Stimulated activated naive CD8-positive, alpha-beta T cell treated with anti-CD3 and anti-CD28 coated beads, Interleukin-15, Interleukin-2, amounts not matched to agents 100 ng/mL and 50 ng/mL, for 24 hours (primary cell): ENCODE measurements at regions not wholly inside any gene's neighbourhood (a gene's known extent, or its start where the extent isn't known, plus 50 kb on each side); places are given as distances from the start of the nearest gene placed in this dataset.

Experiments
- H3K27ac Mint-ChIP-seq: one replicate; pipeline ENCODE4 v1.8.0; 2021; ENCODE audit warnings: mild to moderate bottlenecking, mixed read lengths
- H3K27me3 Mint-ChIP-seq: one replicate; pipeline ENCODE4 v1.8.0; 2021; ENCODE audit warnings: mixed read lengths
- H3K36me3 Mint-ChIP-seq: one replicate; pipeline ENCODE4 v1.8.0; 2021; ENCODE audit warnings: low read depth, mixed read lengths
- H3K4me1 Mint-ChIP-seq: one replicate; pipeline ENCODE4 v1.8.0; 2021; ENCODE audit warnings: low read depth, mixed read lengths
- H3K4me3 Mint-ChIP-seq: one replicate; pipeline ENCODE4 v1.8.0; 2021; ENCODE audit warnings: mild to moderate bottlenecking, mixed read lengths
- H3K9me3 Mint-ChIP-seq: one replicate; pipeline ENCODE4 v1.8.0; 2021; ENCODE audit warnings: mixed read lengths

DNA sequence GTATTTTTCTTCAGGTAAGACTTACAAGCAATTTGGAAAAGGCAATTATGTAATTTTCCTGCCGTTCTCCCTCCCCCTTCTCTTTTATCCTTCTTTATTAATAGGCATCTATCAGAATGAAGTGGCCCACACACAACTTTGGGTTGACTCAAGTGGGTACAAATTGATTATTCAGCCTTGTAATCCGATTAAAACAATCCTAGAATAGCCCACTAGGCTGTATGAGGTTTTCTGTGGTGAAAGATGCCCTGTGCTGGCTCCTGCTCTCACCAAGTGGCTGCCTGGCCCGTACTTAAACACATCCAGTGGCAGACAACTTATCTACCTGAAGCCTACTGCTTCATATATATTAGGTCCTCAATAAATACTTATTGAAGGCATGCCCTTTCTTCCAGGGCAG is 177.3 kb upstream of the C9orf72 start:
- H3K4me3 Mint-ChIP-seq, result no peak overlapping the region
- H3K27me3 Mint-ChIP-seq, result peaks cover 5% of the 10 kb centered on the region
- H3K36me3 Mint-ChIP-seq, result no peaks in the 10 kb centered on the region
- no peaks in the 10 kb centered on the region for H3K4me1 Mint-ChIP-seq
- H3K27ac Mint-ChIP-seq, result no peak overlapping the region
- H3K9me3 Mint-ChIP-seq, result no peaks in the 10 kb centered on the region

DNA sequence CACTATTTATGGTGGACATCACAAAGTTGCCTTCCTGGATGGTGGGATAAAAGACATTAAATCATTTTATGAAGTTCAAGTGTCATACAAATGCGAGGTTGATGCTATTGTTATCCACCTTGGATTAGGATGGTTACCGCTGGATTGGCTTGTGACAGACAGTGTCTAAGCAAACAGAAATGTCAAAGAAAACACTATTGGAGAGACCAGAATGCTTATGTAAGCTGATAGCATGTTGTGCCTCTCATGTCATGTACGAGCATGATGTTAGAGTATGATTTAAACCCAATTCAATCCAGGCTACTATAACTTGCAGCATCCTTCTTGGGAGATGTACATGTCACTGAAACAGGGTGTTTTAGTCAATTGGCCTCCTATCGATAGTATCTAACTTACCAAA is 178.8 kb upstream of the C9orf72 start:
- Mint-ChIP-seq H3K27ac (no peak overlapping the region), H3K4me1 (no peaks in the 10 kb centered on the region), H3K9me3 (no peaks in the 10 kb centered on the region), H3K36me3 (no peaks in the 10 kb centered on the region), H3K4me3 (no peak overlapping the region), H3K27me3 (peaks cover 4% of the 10 kb centered on the region)

DNA sequence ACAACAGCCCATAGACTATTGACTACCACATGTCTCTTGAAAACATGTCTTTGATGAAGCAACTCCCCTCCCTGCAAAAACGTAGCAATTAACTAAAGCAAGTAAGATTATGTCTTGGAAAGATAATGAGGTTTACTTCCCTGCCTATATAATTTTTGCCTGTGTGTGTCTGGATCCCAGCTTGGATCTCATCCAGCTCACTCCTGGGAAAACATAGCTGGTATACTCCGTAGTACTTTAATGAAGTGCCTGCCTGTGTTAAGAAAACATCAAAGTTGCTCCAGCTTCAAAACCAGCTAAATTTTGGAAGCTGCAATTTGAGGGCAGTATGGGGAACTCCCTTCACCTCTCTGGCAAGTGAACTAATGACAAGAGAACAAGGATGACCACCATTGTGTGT is 182.6 kb upstream of the C9orf72 start:
- no peaks in the 10 kb centered on the region for H3K27me3 Mint-ChIP-seq
- no peaks in the 10 kb centered on the region for H3K4me1 Mint-ChIP-seq
- H3K36me3 Mint-ChIP-seq, result no peaks in the 10 kb centered on the region
- H3K27ac Mint-ChIP-seq, result no peak overlapping the region
- no peak overlapping the region for H3K4me3 Mint-ChIP-seq
- H3K9me3 Mint-ChIP-seq, result no peaks in the 10 kb centered on the region

DNA sequence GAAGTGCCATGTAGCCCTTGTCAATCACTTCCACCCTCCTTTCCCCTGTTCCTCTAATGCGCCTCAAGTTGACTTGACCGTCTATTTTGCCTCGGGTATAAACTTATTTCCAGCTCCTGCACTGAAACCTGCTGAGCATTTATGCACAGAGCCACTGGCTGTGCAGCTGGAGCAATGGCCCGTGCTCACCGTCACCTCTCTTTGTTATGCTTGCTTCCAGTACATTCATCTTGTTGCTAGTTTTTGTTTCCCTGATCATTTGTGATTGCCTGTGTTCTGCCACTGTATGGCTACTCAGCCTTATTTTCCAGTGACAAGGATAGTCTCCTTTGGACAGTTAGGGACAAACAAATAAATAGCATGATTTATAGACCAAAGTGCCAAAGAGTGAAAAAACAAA is 183.1 kb upstream of the C9orf72 start:
- Mint-ChIP-seq H3K9me3 (no peaks in the 10 kb centered on the region), H3K4me3 (no peak overlapping the region), H3K27me3 (peaks cover 3% of the 10 kb centered on the region), H3K36me3 (no peaks in the 10 kb centered on the region), H3K4me1 (no peaks in the 10 kb centered on the region), H3K27ac (no peak overlapping the region)

DNA sequence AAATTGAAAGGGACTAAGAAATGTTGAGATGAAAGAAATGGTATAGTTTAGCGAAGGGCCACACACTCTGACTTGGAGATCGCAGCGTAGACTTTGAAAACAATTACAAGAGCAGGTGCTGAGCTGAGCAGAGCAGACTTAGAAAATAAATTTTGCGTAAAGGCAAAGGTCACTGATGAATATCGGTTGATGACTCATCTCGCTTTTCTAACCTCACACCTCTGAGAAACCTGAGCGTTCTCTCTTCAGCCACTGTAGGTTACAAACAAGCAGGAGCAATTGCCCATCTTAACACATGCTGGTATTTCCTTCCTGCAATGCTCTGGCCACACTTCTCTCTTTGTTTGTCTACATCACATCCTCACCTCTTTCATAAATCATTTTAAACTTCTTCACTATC is 190.6 kb upstream of the C9orf72 start:
- H3K4me3 Mint-ChIP-seq, result no peak overlapping the region
- H3K36me3 Mint-ChIP-seq, result no peaks in the 10 kb centered on the region
- no peaks in the 10 kb centered on the region for H3K4me1 Mint-ChIP-seq
- peaks cover 3% of the 10 kb centered on the region for H3K27me3 Mint-ChIP-seq
- H3K27ac Mint-ChIP-seq, result no peak overlapping the region
- H3K9me3 Mint-ChIP-seq, result no peaks in the 10 kb centered on the region

DNA sequence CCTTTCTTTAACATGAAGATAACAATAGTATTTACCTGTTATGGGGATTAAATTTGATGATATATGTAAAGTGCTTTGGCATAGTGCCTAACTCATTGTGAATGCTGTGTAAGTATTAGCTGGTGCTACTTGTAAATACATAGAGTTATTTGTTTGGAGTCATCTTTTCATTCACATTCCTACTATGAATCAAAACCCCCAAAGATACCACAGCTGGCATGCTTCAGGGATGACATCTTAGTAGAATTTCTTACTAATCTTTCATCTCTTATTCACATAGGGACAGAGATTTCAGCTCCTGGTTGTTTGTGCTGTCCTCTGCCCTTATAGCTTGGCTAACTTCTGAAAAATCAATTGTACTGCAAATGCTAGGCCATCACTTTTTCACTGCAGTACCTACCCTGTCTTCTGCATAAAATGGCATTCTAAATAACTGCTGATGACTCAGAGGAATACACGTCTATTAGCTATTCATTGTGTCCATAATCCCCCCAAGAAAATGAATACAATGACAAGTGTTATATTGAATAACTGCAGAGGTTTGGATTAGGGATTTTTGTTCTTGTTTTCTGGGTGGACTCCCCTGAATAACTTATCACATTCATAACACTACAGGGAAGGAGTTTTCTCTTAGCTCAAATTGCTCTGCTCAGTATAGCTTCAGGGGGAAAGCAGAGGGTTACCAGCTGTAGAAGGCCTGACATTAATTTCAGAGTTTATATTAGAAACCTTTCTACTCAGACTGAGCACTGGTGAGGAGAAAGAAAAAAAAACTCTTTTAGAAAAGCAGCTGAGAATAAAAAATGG is 192.2 kb upstream of the C9orf72 start:
- Mint-ChIP-seq H3K27ac (no peak overlapping the region), H3K9me3 (no peaks in the 10 kb centered on the region), H3K27me3 (peaks cover 3% of the 10 kb centered on the region), H3K4me3 (no peak overlapping the region), H3K36me3 (no peaks in the 10 kb centered on the region), H3K4me1 (no peaks in the 10 kb centered on the region)

DNA sequence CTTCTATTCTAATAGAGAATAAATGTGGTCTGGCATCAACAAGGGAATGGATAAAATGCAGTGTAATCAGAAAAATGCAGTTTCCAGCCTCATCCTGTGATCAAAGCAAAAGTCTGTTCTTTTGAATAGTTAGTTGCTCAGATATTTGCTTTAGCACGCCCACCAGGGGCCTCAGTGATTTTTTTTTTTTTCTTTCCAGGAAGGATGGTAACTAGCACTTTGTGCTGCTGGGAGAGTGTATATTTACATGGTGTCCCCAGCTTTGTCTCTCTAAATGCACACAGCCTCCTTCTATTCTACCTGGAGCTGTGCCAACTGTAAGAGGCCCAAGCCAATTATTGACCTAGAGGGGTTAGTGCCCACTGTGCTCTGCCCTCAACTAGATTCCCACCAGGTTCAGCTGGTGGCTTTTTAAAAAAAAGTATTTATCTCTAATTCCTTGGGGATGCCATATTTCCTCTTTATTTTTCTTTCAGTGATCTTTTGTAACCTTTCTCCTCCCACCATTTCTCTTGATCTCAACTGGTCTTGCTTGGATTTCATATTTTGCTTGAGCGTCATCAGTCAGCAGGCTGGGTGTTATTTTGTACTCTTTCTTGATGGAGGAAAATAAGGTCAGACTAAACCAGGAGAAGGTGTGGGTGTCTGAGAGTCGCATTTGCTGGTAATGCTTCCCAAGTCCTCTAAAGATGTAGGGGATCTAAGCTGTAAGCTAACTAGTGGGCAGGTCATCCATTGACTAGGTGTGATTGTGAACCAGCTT is 193.0 kb upstream of the C9orf72 start:
- peaks cover under 1% of the 10 kb centered on the region for H3K27me3 Mint-ChIP-seq
- H3K27ac Mint-ChIP-seq, result no peak overlapping the region
- no peaks in the 10 kb centered on the region for H3K4me1 Mint-ChIP-seq
- H3K36me3 Mint-ChIP-seq, result no peaks in the 10 kb centered on the region
- no peaks in the 10 kb centered on the region for H3K9me3 Mint-ChIP-seq
- H3K4me3 Mint-ChIP-seq, result no peak overlapping the region

DNA sequence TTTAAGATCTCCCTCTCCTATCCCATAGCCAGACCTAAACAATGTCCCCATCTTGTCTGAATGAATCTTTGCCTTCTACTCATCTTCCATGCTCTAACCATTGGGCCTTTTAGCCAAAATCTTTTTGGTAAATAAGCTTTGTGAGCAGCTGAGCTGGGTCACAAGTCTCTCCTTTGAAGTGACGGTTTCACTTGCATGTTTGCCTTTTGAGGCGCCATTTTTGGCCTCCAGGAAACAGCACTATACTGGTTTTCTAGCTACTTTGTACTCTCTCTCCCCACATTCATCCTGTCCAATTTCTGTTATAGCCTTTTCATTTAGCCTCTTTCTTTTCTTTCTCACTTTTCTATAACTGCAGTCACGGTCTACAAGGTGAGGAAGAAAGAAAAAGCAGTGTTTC is 195.5 kb upstream of the C9orf72 start:
- no peaks in the 10 kb centered on the region for H3K36me3 Mint-ChIP-seq

DNA sequence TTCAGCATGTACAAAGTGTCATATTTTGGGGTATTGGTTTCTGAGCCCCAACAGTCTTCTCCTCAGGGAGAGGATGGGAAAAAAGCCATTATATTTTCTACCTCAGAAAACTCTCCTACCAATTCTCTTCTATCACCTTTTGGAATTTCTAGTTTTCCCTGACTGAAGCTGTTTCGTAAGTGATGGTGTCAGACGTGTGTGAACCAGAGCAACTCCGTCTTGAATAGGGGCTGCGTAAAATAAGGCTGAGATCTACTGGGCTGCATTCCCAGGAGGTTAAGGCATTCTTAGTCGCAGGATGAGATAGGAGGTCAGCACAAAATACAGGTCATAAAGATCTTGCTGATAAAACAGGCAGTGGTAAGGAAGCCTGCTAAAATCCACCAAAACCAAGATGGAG is 197.3 kb upstream of the C9orf72 start:
- Mint-ChIP-seq H3K27ac (no peak overlapping the region), H3K4me1 (no peaks in the 10 kb centered on the region), H3K9me3 (no peaks in the 10 kb centered on the region), H3K27me3 (no peaks in the 10 kb centered on the region), H3K36me3 (no peaks in the 10 kb centered on the region), H3K4me3 (no peak overlapping the region)

More for the DNA sequence above, 195.5 kb upstream of the C9orf72 start:
- Mint-ChIP-seq H3K27ac (no peak overlapping the region), H3K9me3 (no peaks in the 10 kb centered on the region), H3K27me3 (no peaks in the 10 kb centered on the region), H3K4me1 (no peaks in the 10 kb centered on the region), H3K4me3 (no peak overlapping the region)

DNA sequence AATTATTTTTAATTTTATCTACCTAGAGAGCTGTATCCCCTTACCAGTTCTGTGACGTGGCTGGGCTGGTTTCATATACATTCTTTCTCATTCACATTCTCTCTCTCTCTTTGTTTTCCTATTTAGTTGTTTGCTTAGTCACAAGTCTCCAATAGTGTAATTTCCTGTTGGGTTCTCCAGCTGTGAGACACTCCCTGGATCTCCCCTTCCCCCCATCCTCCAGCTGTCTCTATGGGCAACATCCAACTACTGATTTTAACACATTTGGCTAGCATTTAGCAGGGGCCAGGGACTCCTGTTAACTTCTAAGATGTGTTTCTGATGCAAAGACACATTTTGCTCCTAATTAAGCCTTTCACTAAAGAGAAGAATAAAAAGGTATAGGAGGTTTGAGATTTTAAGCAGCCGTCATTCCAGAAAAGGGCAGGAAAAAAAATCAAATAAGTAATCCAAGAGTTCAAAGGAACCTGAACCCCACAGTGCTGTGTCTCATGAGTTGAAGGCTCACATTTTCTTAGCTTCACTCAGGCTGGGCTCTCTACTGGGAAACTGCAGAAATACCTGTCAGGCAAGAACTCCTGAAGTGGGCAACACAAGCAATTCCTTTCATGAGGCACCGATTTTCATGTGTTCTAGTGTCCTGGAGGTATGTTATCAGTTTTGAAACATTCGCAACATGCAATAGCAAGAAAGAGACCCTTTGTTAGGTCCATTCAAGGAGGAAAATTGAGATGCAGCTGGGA is 198.7 kb upstream of the C9orf72 start:
- Mint-ChIP-seq H3K4me1 (no peaks in the 10 kb centered on the region), H3K4me3 (no peak overlapping the region), H3K27me3 (no peaks in the 10 kb centered on the region), H3K27ac (no peak overlapping the region), H3K36me3 (no peaks in the 10 kb centered on the region), H3K9me3 (no peaks in the 10 kb centered on the region)

DNA sequence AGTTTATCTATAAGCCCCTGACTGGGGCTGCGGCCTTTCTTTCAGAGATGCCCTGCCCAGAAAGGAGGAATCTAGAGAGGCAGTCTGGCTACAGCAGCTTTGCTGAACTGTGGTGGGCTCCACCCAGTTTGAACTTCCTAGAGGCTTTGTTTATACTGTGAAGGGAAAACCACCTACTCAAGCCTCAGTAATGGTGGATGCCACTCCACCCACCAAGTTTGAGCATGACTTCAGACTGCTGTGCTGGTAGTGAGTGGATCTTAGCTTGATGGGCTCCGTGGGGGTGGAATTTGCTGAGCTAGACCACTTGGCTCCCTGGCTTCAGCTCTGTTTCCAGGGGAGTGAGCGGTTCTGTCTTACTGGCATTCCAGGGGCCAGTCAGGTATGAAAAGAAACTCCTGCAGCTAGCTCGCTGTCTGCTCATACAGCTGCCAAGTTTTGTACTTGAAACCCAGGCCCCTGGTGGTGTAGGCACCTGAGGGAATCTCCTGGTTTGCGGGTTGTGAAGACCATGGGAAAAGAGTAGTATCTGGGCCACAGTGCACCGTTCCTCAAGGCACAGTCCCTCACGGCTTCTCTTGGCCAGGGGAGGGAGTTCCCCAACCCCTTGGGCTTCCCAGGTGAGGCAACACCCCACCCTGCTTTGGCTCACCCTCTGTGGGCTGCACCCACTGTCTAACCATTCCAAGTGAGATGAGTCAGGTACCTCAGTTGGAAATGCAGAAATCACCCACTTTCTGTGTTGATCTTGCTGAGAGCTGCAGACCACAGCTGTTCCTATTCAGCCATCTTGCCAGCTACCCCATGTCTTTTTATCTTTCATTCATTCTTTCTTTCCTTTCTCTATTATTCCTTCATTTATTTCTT is 211.8 kb upstream of the C9orf72 start:
- H3K27me3 Mint-ChIP-seq, result peaks cover 22% of the 10 kb centered on the region

DNA sequence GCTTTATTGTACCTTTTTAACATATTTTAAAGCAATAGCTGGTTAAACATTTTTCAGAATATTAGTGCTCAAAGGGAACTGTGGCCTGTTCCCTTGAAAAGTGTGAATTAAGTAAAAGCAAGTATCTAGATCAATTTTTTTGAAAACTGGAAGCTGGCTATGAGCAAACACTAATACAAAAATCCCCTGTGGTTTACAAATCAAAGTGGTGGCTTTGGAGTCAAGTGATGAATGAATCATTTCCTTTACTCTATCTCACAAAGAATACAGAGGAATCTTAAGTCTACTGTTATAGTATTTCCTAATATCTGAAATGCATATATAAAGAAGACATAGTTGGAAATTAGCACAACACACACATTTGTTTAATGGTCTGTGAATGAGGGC is 212.4 kb upstream of the C9orf72 start:
- peaks cover 22% of the 10 kb centered on the region for H3K27me3 Mint-ChIP-seq
- H3K36me3 Mint-ChIP-seq, result no peaks in the 10 kb centered on the region
- peaks cover 15% of the 10 kb centered on the region for H3K9me3 Mint-ChIP-seq
- H3K4me3 Mint-ChIP-seq, result no peak overlapping the region
- H3K27ac Mint-ChIP-seq, result peak overlapping the region; percentile 31
- peaks cover 12% of the 10 kb centered on the region for H3K4me1 Mint-ChIP-seq

More for the DNA sequence above, 211.8 kb upstream of the C9orf72 start:
- Mint-ChIP-seq H3K36me3 (no peaks in the 10 kb centered on the region), H3K9me3 (peaks cover 15% of the 10 kb centered on the region), H3K4me3 (no peak overlapping the region), H3K27ac (peak overlapping the region; percentile 31), H3K4me1 (peaks cover 12% of the 10 kb centered on the region)

DNA sequence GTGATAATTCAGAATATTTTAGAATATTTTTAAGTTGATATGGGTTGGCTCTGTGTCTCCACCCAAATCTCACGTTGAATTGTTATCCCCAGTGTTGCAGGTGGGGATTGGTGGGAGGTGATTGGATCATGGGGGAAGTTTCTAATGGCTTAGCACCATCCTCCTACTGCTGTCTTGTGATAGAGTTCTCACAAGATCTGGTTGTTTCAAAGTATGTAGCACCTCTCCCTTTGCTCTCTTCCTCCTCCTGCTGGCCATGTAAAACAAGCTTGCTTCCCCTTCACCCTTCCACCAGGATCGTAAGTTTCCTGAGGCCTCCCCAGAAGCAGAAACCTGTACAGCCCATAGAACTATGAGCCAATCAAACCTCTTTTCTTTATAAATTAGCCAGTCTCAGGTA is 214.6 kb upstream of the C9orf72 start:
- Mint-ChIP-seq H3K27ac (no peak overlapping the region), H3K9me3 (peaks cover 8% of the 10 kb centered on the region), H3K36me3 (no peaks in the 10 kb centered on the region), H3K4me3 (no peak overlapping the region), H3K4me1 (peaks cover 12% of the 10 kb centered on the region), H3K27me3 (peaks cover 15% of the 10 kb centered on the region)

DNA sequence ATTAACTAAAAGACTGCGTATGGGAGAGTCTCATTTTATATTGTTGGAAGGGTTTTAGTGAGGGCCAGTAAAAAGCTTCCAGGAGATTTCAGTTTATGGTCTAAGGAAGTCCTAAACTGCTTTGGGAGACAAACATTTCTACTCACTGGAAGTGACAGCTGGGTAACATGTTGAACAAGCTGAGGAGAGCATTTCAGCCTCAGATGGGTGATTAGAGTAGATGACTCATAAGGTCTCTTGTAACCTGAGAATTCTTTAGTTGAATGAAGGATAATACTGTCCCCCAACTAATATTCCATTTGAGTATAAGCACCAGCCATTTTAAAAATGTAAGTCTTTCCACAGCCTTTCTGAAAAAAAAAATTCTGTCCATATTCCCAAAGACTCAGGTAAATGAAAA is 218.0 kb upstream of the C9orf72 start:
- no peak overlapping the region for H3K27ac Mint-ChIP-seq
- H3K36me3 Mint-ChIP-seq, result no peaks in the 10 kb centered on the region
- peaks cover 12% of the 10 kb centered on the region for H3K9me3 Mint-ChIP-seq
- H3K4me3 Mint-ChIP-seq, result no peak overlapping the region
- no peaks in the 10 kb centered on the region for H3K4me1 Mint-ChIP-seq
- peaks cover 8% of the 10 kb centered on the region for H3K27me3 Mint-ChIP-seq
